ENCODE measurements at regions not wholly inside any gene's neighbourhood (a gene's known extent, or its start where the extent isn't known, plus 50 kb on each side); places are given as distances from the start of the nearest gene placed in this dataset.

GRCh38 chr10:84668186-84668763 is 339.9 kb downstream of the CCSER2 start:
- Histone ChIP-seq H3K36me3 (ENCODE audit: control insufficient read depth, insufficient read depth, low read length) (no peaks in the 10 kb centered on the region), H3K27me3 (ENCODE audit: control insufficient read depth, insufficient read depth, low read length) (no peaks in the 10 kb centered on the region), H3K4me3 (ENCODE audit: low read length) (no peak overlapping the region), H3K9me3 (ENCODE audit: control insufficient read depth, low read depth, low read length) (no peaks in the 10 kb centered on the region), H3K4me1 (ENCODE audit: control insufficient read depth, insufficient read depth, low read length) (no peaks in the 10 kb centered on the region), H3K27ac (ENCODE audit: low read length) (no peak overlapping the region)
- 70% methylated on average over 2 of the region's 5 CpGs for WGBS (ENCODE audit: insufficient coverage, low lambda C conversion rate)
- DNase-seq = no peak

GRCh38 chr10:84675060-84675459 is 346.7 kb downstream of the CCSER2 start:
- no peak for DNase-seq
- Histone ChIP-seq H3K9me3 (ENCODE audit: control insufficient read depth, low read depth, low read length) (no peaks in the 10 kb centered on the region), H3K4me3 (ENCODE audit: low read length) (no peak overlapping the region), H3K36me3 (ENCODE audit: control insufficient read depth, insufficient read depth, low read length) (no peaks in the 10 kb centered on the region), H3K4me1 (ENCODE audit: control insufficient read depth, insufficient read depth, low read length) (no peaks in the 10 kb centered on the region), H3K27me3 (ENCODE audit: control insufficient read depth, insufficient read depth, low read length) (no peaks in the 10 kb centered on the region), H3K27ac (ENCODE audit: low read length) (no peak overlapping the region)
- no CpG with 5 or more reads among the region's 2 CpGs for WGBS (ENCODE audit: insufficient coverage, low lambda C conversion rate)

- no peak for DNase-seq
- no CpG with 5 or more reads among the region's 3 CpGs for WGBS (ENCODE audit: insufficient coverage, low lambda C conversion rate)
- H3K4me3 ChIP-seq (ENCODE audit: low read length) = no peak overlapping the region
- no peaks in the 10 kb centered on the region for H3K9me3 ChIP-seq (ENCODE audit: control insufficient read depth, low read depth, low read length)
- no peaks in the 10 kb centered on the region for H3K36me3 ChIP-seq (ENCODE audit: control insufficient read depth, insufficient read depth, low read length)
- H3K4me1 ChIP-seq (ENCODE audit: control insufficient read depth, insufficient read depth, low read length) = no peaks in the 10 kb centered on the region
- H3K27ac ChIP-seq (ENCODE audit: low read length) = no peak overlapping the region
- H3K27me3 ChIP-seq (ENCODE audit: control insufficient read depth, insufficient read depth, low read length) = no peaks in the 10 kb centered on the region
These were observed 348.1 kb downstream of the CCSER2 start for GRCh38 chr10:84676536-84676935.

- no peak overlapping the region for H3K27ac ChIP-seq (ENCODE audit: low read length)
- no peaks in the 10 kb centered on the region for H3K27me3 ChIP-seq (ENCODE audit: control insufficient read depth, insufficient read depth, low read length)
- no peak for DNase-seq
- no peaks in the 10 kb centered on the region for H3K36me3 ChIP-seq (ENCODE audit: control insufficient read depth, insufficient read depth, low read length)
- H3K9me3 ChIP-seq (ENCODE audit: control insufficient read depth, low read depth, low read length) = no peaks in the 10 kb centered on the region
- no CpG with 5 or more reads among the region's 3 CpGs for WGBS (ENCODE audit: insufficient coverage, low lambda C conversion rate)
- no peak overlapping the region for H3K4me3 ChIP-seq (ENCODE audit: low read length)
- H3K4me1 ChIP-seq (ENCODE audit: control insufficient read depth, insufficient read depth, low read length) = no peaks in the 10 kb centered on the region
These were observed 353.4 kb downstream of the CCSER2 start for GRCh38 chr10:84681781-84682180.

- Histone ChIP-seq H3K4me1 (ENCODE audit: control insufficient read depth, insufficient read depth, low read length) (no peaks in the 10 kb centered on the region), H3K4me3 (ENCODE audit: low read length) (no peak overlapping the region), H3K27me3 (ENCODE audit: control insufficient read depth, insufficient read depth, low read length) (no peaks in the 10 kb centered on the region), H3K27ac (ENCODE audit: low read length) (no peak overlapping the region), H3K36me3 (ENCODE audit: control insufficient read depth, insufficient read depth, low read length) (no peaks in the 10 kb centered on the region), H3K9me3 (ENCODE audit: control insufficient read depth, low read depth, low read length) (no peaks in the 10 kb centered on the region)
- WGBS (ENCODE audit: insufficient coverage, low lambda C conversion rate) = no CpG with 5 or more reads among the region's 2 CpGs
- DNase-seq = no peak
These were observed 355.2 kb downstream of the CCSER2 start for GRCh38 chr10:84683550-84683949.

- H3K9me3 ChIP-seq (ENCODE audit: control insufficient read depth, low read depth, low read length) = no peaks in the 10 kb centered on the region
- H3K27ac ChIP-seq (ENCODE audit: low read length) = no peak overlapping the region
- H3K36me3 ChIP-seq (ENCODE audit: control insufficient read depth, insufficient read depth, low read length) = no peaks in the 10 kb centered on the region
- no CpG with 5 or more reads among the region's 6 CpGs for WGBS (ENCODE audit: insufficient coverage, low lambda C conversion rate)
- H3K27me3 ChIP-seq (ENCODE audit: control insufficient read depth, insufficient read depth, low read length) = no peaks in the 10 kb centered on the region
- DNase-seq = no peak
- H3K4me1 ChIP-seq (ENCODE audit: control insufficient read depth, insufficient read depth, low read length) = no peaks in the 10 kb centered on the region
- no peak overlapping the region for H3K4me3 ChIP-seq (ENCODE audit: low read length)
These were observed 355.8 kb downstream of the CCSER2 start for GRCh38 chr10:84683980-84684740.

- no peaks in the 10 kb centered on the region for H3K4me1 ChIP-seq (ENCODE audit: control insufficient read depth, insufficient read depth, low read length)
- H3K27ac ChIP-seq (ENCODE audit: low read length) = no peak overlapping the region
- no peaks in the 10 kb centered on the region for H3K27me3 ChIP-seq (ENCODE audit: control insufficient read depth, insufficient read depth, low read length)
- no CpG with 5 or more reads among the region's 3 CpGs for WGBS (ENCODE audit: insufficient coverage, low lambda C conversion rate)
- DNase-seq = no peak
- H3K9me3 ChIP-seq (ENCODE audit: control insufficient read depth, low read depth, low read length) = no peaks in the 10 kb centered on the region
- no peak overlapping the region for H3K4me3 ChIP-seq (ENCODE audit: low read length)
- no peaks in the 10 kb centered on the region for H3K36me3 ChIP-seq (ENCODE audit: control insufficient read depth, insufficient read depth, low read length)
These were observed 356.8 kb downstream of the CCSER2 start for GRCh38 chr10:84685047-84685660.

- Histone ChIP-seq H3K36me3 (ENCODE audit: control insufficient read depth, insufficient read depth, low read length) (no peaks in the 10 kb centered on the region), H3K27ac (ENCODE audit: low read length) (no peak overlapping the region), H3K4me3 (ENCODE audit: low read length) (no peak overlapping the region), H3K9me3 (ENCODE audit: control insufficient read depth, low read depth, low read length) (no peaks in the 10 kb centered on the region), H3K4me1 (ENCODE audit: control insufficient read depth, insufficient read depth, low read length) (no peaks in the 10 kb centered on the region), H3K27me3 (ENCODE audit: control insufficient read depth, insufficient read depth, low read length) (no peaks in the 10 kb centered on the region)
- no peak for DNase-seq
These were observed 364.6 kb downstream of the CCSER2 start for GRCh38 chr10:84693006-84693405.

DNA sequence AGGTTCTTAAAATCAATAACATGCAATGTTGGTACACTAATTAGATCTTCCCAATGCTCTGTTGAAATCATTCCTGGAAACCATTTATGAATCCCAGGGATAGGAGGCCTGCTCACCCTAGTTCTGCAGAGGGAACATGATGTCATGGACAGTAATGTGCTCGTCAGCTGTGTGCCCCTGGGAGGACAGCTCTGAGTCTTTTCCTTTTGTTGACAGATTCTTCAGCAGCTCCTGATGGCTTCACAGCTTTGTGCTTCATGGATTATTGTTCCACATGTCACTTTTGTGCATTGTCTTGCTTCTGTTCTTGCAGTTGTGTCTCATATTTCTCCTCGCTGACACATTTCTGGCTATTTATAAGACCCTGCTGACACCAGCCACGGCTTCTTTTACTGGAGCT is 367.5 kb downstream of the CCSER2 start:
- H3K4me3 ChIP-seq (ENCODE audit: low read length) = no peak overlapping the region
- no peaks in the 10 kb centered on the region for H3K36me3 ChIP-seq (ENCODE audit: control insufficient read depth, insufficient read depth, low read length)
- no peaks in the 10 kb centered on the region for H3K9me3 ChIP-seq (ENCODE audit: control insufficient read depth, low read depth, low read length)
- WGBS (ENCODE audit: insufficient coverage, low lambda C conversion rate) = no CpG with 5 or more reads among the region's 3 CpGs
- DNase-seq = no peak
- no peak overlapping the region for H3K27ac ChIP-seq (ENCODE audit: low read length)
- H3K27me3 ChIP-seq (ENCODE audit: control insufficient read depth, insufficient read depth, low read length) = no peaks in the 10 kb centered on the region
- no peaks in the 10 kb centered on the region for H3K4me1 ChIP-seq (ENCODE audit: control insufficient read depth, insufficient read depth, low read length)

DNA sequence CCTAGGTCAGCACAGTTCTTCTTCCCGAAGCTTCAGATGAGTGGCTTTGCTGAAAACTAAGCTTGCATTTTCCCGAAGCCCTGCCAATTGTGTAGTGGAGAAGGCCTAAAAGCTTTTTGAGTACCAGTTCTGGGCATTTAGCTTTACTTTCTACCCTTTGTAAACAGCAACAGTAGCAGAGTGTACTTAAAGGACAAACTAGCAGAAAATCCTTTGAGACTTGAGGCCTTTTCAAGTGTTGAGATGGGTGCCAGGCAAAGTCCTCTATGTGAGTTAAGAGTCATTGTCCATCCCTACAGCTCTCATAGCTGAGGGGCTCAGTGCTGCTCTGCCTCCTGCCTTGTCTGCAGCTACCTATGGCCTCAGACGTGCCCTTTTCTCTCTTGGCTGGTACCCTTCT is 368.2 kb downstream of the CCSER2 start:
- no peaks in the 10 kb centered on the region for H3K9me3 ChIP-seq (ENCODE audit: control insufficient read depth, low read depth, low read length)
- H3K27me3 ChIP-seq (ENCODE audit: control insufficient read depth, insufficient read depth, low read length) = no peaks in the 10 kb centered on the region
- WGBS (ENCODE audit: insufficient coverage, low lambda C conversion rate) = no CpG with 5 or more reads among the region's 3 CpGs
- H3K4me1 ChIP-seq (ENCODE audit: control insufficient read depth, insufficient read depth, low read length) = no peaks in the 10 kb centered on the region
- H3K27ac ChIP-seq (ENCODE audit: low read length) = no peak overlapping the region
- H3K4me3 ChIP-seq (ENCODE audit: low read length) = no peak overlapping the region
- no peaks in the 10 kb centered on the region for H3K36me3 ChIP-seq (ENCODE audit: control insufficient read depth, insufficient read depth, low read length)
- DNase-seq = no peak

DNA sequence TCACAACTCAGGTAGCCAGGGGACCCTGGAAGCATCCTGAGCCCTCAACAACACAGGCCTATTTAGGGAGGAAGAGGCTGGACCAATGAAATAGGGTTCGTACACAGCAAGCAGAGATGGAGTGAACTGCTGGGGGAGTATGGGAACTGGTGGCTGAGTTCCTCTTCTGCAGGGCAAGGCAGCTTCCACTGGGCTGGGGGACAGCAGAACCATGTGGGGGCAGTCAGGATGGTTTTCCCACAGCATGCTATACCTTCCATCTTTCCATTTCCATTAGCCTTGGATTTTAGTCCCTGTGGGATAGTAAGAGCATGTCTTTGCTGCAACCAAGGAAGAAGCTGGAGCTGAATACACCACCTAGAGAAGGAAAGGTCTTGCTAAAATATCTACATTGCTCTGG is 370.6 kb downstream of the CCSER2 start:
- no peaks in the 10 kb centered on the region for H3K4me1 ChIP-seq (ENCODE audit: control insufficient read depth, insufficient read depth, low read length)
- H3K27ac ChIP-seq (ENCODE audit: low read length) = no peak overlapping the region
- no peaks in the 10 kb centered on the region for H3K36me3 ChIP-seq (ENCODE audit: control insufficient read depth, insufficient read depth, low read length)
- no peak overlapping the region for H3K4me3 ChIP-seq (ENCODE audit: low read length)
- no CpG with 5 or more reads among the region's 1 CpG for WGBS (ENCODE audit: insufficient coverage, low lambda C conversion rate)
- no peaks in the 10 kb centered on the region for H3K9me3 ChIP-seq (ENCODE audit: control insufficient read depth, low read depth, low read length)
- H3K27me3 ChIP-seq (ENCODE audit: control insufficient read depth, insufficient read depth, low read length) = no peaks in the 10 kb centered on the region
- DNase-seq = no peak

All from large intestine (tissue), 3 donors.